PC-3 (cell line): ENCODE measurements at regions not wholly inside any gene's neighbourhood (a gene's known extent, or its start where the extent isn't known, plus 50 kb on each side); places are given as distances from the start of the nearest gene placed in this dataset.

Source experiments
- CTCF ChIP-seq: fragments of 300-600 bp; sonication (generic); conservative IDR thresholded peaks from 2 replicates; pipeline ENCODE4 v1.5.1; 2017; ENCODE audit warnings: antibody characterized with exemption, low read depth, mild to moderate bottlenecking, low read length
- EZH2 ChIP-seq: fragments of 300-600 bp; sonication (generic); IDR thresholded peaks from one replicate; pipeline ENCODE4 v1.6.1; 2017; ENCODE audit warnings: antibody characterized with exemption, mild to moderate bottlenecking, low read length; ENCODE audit not compliant: unreplicated experiment
- EZH2phosphoT487 ChIP-seq: fragments of 300-600 bp; sonication (generic); IDR thresholded peaks from 2 replicates; pipeline ENCODE4 v1.6.1; 2018; ENCODE audit warnings: mild to moderate bottlenecking, antibody characterized with exemption, low read length, borderline replicate concordance

GRCh38 chr6:153328194-153328593 lies 197.1 kb upstream of the RGS17 start:
- TF ChIP-seq CTCF (no peak), EZH2 (no peak), EZH2phosphoT487 (no peak)
